ENCODE measurements at regions not wholly inside any gene's neighbourhood (a gene's known extent, or its start where the extent isn't known, plus 50 kb on each side); places are given as distances from the start of the nearest gene placed in this dataset.

GRCh38 chr4:125434136-125434535, 119.4 kb downstream of the FAT4 start:
- no peak for DNase-seq (ENCODE audit: low read depth)

GRCh38 chr4:125440814-125441213, 126.1 kb downstream of the FAT4 start:
- no peak for DNase-seq (ENCODE audit: low read depth)

GRCh38 chr4:125444166-125444565, 129.4 kb downstream of the FAT4 start:
- DNase-seq (ENCODE audit: low read depth), result no peak

GRCh38 chr4:125445525-125445924, 130.8 kb downstream of the FAT4 start:
- DNase-seq (ENCODE audit: low read depth), result no peak

- no peak for DNase-seq (ENCODE audit: low read depth)
Measured at GRCh38 chr4:125447551-125448290, 133.0 kb downstream of the FAT4 start.

GRCh38 chr4:125456075-125456474, 141.3 kb downstream of the FAT4 start:
- no peak for DNase-seq (ENCODE audit: low read depth)

GRCh38 chr4:125459531-125459930, 144.8 kb downstream of the FAT4 start:
- DNase-seq (ENCODE audit: low read depth), result no peak

- DNase-seq (ENCODE audit: low read depth), result no peak
Measured at GRCh38 chr4:125461676-125462363, 147.1 kb downstream of the FAT4 start.

GRCh38 chr4:125464146-125464545, 149.4 kb downstream of the FAT4 start:
- no peak for DNase-seq (ENCODE audit: low read depth)

GRCh38 chr4:125481334-125482045, 166.7 kb downstream of the FAT4 start:
- DNase-seq (ENCODE audit: low read depth), result no peak

GRCh38 chr4:125482822-125483221, 168.1 kb downstream of the FAT4 start:
- no peak for DNase-seq (ENCODE audit: low read depth)

- DNase-seq (ENCODE audit: low read depth), result no peak
Measured at GRCh38 chr4:125483278-125483677, 168.5 kb downstream of the FAT4 start.

- no peak for DNase-seq (ENCODE audit: low read depth)
Measured at GRCh38 chr4:125484912-125485311, 170.2 kb downstream of the FAT4 start.

GRCh38 chr4:125486351-125486750, 171.6 kb downstream of the FAT4 start:
- DNase-seq (ENCODE audit: low read depth), result no peak

GRCh38 chr4:125489952-125490690, 175.4 kb downstream of the FAT4 start:
- DNase-seq (ENCODE audit: low read depth), result no peak

- no peak for DNase-seq (ENCODE audit: low read depth)
Measured at GRCh38 chr4:125492957-125493356, 178.2 kb downstream of the FAT4 start.

GRCh38 chr4:125497861-125498260, 183.1 kb downstream of the FAT4 start:
- no peak for DNase-seq (ENCODE audit: low read depth)

- no peak for DNase-seq (ENCODE audit: low read depth)
Measured at GRCh38 chr4:125498981-125499380, 184.2 kb downstream of the FAT4 start.

GRCh38 chr4:125501090-125501489, 186.3 kb downstream of the FAT4 start:
- DNase-seq (ENCODE audit: low read depth), result no peak

- DNase-seq (ENCODE audit: low read depth), result no peak
Measured at GRCh38 chr4:125501568-125501967, 186.8 kb downstream of the FAT4 start.

- no peak for DNase-seq (ENCODE audit: low read depth)
Measured at GRCh38 chr4:125505621-125506020, 190.9 kb downstream of the FAT4 start.

- no peak for DNase-seq (ENCODE audit: low read depth)
Measured at GRCh38 chr4:125507141-125507540, 192.4 kb downstream of the FAT4 start.
